GM12892 (cell line): ENCODE measurements at regions not wholly inside any gene's neighbourhood (a gene's known extent, or its start where the extent isn't known, plus 50 kb on each side); places are given as distances from the start of the nearest gene placed in this dataset.

Source experiments
- POLR2A ChIP-seq: IDR thresholded peaks from 2 replicates; pipeline ENCODE4 v1.6.1; 2011; ENCODE audit warnings: low read depth, low read length, control low read depth
- POLR2AphosphoS5 ChIP-seq: IDR thresholded peaks from 2 replicates; pipeline ENCODE4 v1.6.1; 2011; ENCODE audit warnings: low read depth, low read length, control low read depth

DNA sequence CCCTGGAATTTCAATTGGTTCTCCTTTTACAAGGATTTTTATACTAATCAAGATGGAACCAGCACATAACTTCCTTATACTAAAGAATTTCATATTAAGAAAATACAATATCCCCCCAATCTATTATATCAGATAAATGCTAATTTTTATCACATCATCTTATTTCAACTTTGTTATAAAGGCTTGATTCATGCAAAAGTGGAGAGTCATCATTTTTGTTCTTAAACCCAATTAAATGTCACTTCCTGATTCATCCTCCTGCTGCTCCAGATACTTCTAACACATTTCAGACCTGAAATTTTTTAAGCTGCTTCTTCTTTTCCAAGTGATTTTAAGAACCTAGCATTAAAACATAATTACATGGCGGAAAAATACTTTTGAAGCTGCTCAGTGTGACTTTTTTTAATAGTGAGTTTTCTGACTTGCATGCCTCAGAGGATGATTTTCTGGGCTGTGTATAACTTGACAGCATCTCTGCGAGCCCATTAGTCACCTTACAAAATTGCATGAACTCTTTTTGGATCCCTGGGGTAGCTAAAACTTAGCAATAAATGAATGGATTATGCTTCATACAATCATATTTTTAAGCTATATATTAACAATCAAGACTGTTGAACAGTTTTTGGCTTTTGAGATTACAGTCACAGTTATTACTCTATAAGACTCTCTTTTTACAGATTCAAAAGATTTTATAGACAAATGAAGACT, 134.1 kb downstream of the ELOVL4 start:
- no peak for TF ChIP-seq POLR2A
- no peak for TF ChIP-seq POLR2AphosphoS5
